WTC11 (cell line): ENCODE measurements at regions not wholly inside any gene's neighbourhood (a gene's known extent, or its start where the extent isn't known, plus 50 kb on each side); places are given as distances from the start of the nearest gene placed in this dataset.

Source experiments
- E2F5 ChIP-seq: sonication (generic); formaldehyde crosslinking; IDR thresholded peaks from 2 replicates; pipeline ENCODE4 v1.8.1; 2022; ENCODE audit warnings: mild to moderate bottlenecking, moderate library complexity, missing genetic modification reagents
- ELF4 ChIP-seq: sonication (generic); formaldehyde crosslinking; IDR thresholded peaks from 2 replicates; pipeline ENCODE4 v1.8.1; 2022; ENCODE audit warnings: low read depth, mild to moderate bottlenecking, moderate library complexity, missing genetic modification reagents
- ESRRA ChIP-seq: sonication (generic); formaldehyde crosslinking; IDR thresholded peaks from 2 replicates; pipeline ENCODE4 v1.8.1; 2022; ENCODE audit warnings: mild to moderate bottlenecking, missing genetic modification reagents, borderline replicate concordance
- HMGXB4 ChIP-seq: sonication (generic); formaldehyde crosslinking; IDR thresholded peaks from 2 replicates; pipeline ENCODE4 v1.8.1; 2023; ENCODE audit warnings: mild to moderate bottlenecking, moderate library complexity, missing genetic modification reagents
- JUN ChIP-seq: sonication (generic); formaldehyde crosslinking; IDR thresholded peaks from 2 replicates; pipeline ENCODE4 v1.8.0; 2023; ENCODE audit warnings: mild to moderate bottlenecking, missing genetic modification reagents
- MAX ChIP-seq: sonication (generic); formaldehyde crosslinking; IDR thresholded peaks from 2 replicates; pipeline ENCODE4 v1.8.0; 2022; ENCODE audit warnings: mild to moderate bottlenecking, missing genetic modification reagents
- NFYB ChIP-seq: sonication (generic); formaldehyde crosslinking; conservative IDR thresholded peaks from 2 replicates; pipeline ENCODE4 v1.8.0; 2022; ENCODE audit warnings: low read depth, missing genetic modification reagents
- SP1 ChIP-seq: sonication (generic); formaldehyde crosslinking; conservative IDR thresholded peaks from 2 replicates; pipeline ENCODE4 v1.8.1; 2022; ENCODE audit warnings: missing genetic modification reagents
- TEAD4 ChIP-seq: sonication (generic); formaldehyde crosslinking; IDR thresholded peaks from 2 replicates; pipeline ENCODE4 v1.8.0; 2022; ENCODE audit warnings: mild to moderate bottlenecking, missing genetic modification reagents
- ZNF121 ChIP-seq: sonication (generic); formaldehyde crosslinking; IDR thresholded peaks from 2 replicates; pipeline ENCODE4 v1.8.0; 2023; ENCODE audit warnings: missing genetic modification reagents
- TF ChIP-seq, protein P1 (sequence below): sonication (generic); formaldehyde crosslinking; IDR thresholded peaks from 2 replicates; pipeline ENCODE4 v1.8.1; 2022; ENCODE audit warnings: low read depth, mild to moderate bottlenecking, moderate library complexity, missing genetic modification reagents, borderline replicate concordance
- TF ChIP-seq, protein P2 (sequence below): fragments of 200-600 bp; IDR thresholded peaks from 2 replicates; pipeline ENCODE4 v1.8.0; 2022; ENCODE audit warnings: antibody characterized with exemption
- TF ChIP-seq, protein P3 (sequence below): sonication (generic); formaldehyde crosslinking; IDR thresholded peaks from 2 replicates; pipeline ENCODE4 v1.8.0; 2022; ENCODE audit warnings: mild to moderate bottlenecking, missing genetic modification reagents

GRCh38 chr3:182492536-182492935, 300.8 kb upstream of the ATP11B start:
- TF ChIP-seq, protein P1, sequence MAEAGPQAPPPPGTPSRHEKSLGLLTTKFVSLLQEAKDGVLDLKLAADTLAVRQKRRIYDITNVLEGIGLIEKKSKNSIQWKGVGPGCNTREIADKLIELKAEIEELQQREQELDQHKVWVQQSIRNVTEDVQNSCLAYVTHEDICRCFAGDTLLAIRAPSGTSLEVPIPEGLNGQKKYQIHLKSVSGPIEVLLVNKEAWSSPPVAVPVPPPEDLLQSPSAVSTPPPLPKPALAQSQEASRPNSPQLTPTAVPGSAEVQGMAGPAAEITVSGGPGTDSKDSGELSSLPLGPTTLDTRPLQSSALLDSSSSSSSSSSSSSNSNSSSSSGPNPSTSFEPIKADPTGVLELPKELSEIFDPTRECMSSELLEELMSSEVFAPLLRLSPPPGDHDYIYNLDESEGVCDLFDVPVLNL, result no peak
- no peak for TF ChIP-seq TEAD4
- TF ChIP-seq, protein P2, sequence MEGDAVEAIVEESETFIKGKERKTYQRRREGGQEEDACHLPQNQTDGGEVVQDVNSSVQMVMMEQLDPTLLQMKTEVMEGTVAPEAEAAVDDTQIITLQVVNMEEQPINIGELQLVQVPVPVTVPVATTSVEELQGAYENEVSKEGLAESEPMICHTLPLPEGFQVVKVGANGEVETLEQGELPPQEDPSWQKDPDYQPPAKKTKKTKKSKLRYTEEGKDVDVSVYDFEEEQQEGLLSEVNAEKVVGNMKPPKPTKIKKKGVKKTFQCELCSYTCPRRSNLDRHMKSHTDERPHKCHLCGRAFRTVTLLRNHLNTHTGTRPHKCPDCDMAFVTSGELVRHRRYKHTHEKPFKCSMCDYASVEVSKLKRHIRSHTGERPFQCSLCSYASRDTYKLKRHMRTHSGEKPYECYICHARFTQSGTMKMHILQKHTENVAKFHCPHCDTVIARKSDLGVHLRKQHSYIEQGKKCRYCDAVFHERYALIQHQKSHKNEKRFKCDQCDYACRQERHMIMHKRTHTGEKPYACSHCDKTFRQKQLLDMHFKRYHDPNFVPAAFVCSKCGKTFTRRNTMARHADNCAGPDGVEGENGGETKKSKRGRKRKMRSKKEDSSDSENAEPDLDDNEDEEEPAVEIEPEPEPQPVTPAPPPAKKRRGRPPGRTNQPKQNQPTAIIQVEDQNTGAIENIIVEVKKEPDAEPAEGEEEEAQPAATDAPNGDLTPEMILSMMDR, result no peak
- TF ChIP-seq JUN (CRISPR knock-in tag), result no peak
- TF ChIP-seq ZNF121, result no peak
- TF ChIP-seq, protein P3, sequence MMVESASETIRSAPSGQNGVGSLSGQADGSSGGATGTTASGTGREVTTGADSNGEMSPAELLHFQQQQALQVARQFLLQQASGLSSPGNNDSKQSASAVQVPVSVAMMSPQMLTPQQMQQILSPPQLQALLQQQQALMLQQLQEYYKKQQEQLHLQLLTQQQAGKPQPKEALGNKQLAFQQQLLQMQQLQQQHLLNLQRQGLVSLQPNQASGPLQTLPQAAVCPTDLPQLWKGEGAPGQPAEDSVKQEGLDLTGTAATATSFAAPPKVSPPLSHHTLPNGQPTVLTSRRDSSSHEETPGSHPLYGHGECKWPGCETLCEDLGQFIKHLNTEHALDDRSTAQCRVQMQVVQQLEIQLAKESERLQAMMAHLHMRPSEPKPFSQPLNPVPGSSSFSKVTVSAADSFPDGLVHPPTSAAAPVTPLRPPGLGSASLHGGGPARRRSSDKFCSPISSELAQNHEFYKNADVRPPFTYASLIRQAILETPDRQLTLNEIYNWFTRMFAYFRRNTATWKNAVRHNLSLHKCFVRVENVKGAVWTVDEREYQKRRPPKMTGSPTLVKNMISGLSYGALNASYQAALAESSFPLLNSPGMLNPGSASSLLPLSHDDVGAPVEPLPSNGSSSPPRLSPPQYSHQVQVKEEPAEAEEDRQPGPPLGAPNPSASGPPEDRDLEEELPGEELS (CRISPR knock-in tag), result no peak
- no peak for TF ChIP-seq ESRRA (CRISPR knock-in tag)
- TF ChIP-seq SP1 (CRISPR knock-in tag), result no peak
- TF ChIP-seq NFYB (CRISPR knock-in tag), result no peak
- no peak for TF ChIP-seq ELF4 (CRISPR knock-in tag)
- no peak for TF ChIP-seq HMGXB4
- no peak for TF ChIP-seq E2F5 (CRISPR knock-in tag)
- TF ChIP-seq MAX (CRISPR knock-in tag), result no peak
